HepG2 (cell line): ENCODE measurements at regions not wholly inside any gene's neighbourhood (a gene's known extent, or its start where the extent isn't known, plus 50 kb on each side); places are given as distances from the start of the nearest gene placed in this dataset.

Experiments used
- ATAC-seq: fragments of 200-7000 bp; cut with Tn5 transposase; 3 replicates; pipeline ENCODE4 v1.9.1; 2020; ENCODE audit warnings: mild to moderate bottlenecking, moderate library complexity
- BruUV-seq: library from RNA; stranded (reverse); fragments of 400-500 nt; replicated peaks from 2 replicates; lab custom pipeline; 2021; lab: Mats Ljungman, UMichigan
- CTCF ChIA-PET: fragments of 300-600 bp; formaldehyde crosslinking; extraction: SDS; loops from one replicate; lab custom pipeline; 2021; ENCODE audit warnings: low total read pairs, inconsistent platforms, low intra/inter-chr PET ratio; lab: Yijun Ruan, JAX
- POLR2A ChIA-PET: fragments of 350-600 bp; sonication (Branson Sonifier 250); formaldehyde crosslinking; loops from one replicate; lab custom pipeline; 2020; ENCODE audit warnings: antibody characterized with exemption, inconsistent platforms; lab: Yijun Ruan, JAX
- DNase-seq: peaks from one replicate; pipeline ENCODE4 v3.0.0-alpha.2; 2015; ENCODE audit warnings: low spot score
- FAIRE-seq: peaks from 3 replicates; lab custom pipeline; 2011; peaks lifted over from hg19 to GRCh38; lab: Jason Lieb, UNC
- H2AFZ ChIP-seq: one replicate; pipeline ENCODE4 v1.6.1; 2011; ENCODE audit warnings: low read length, inconsistent platforms
- H3K27ac ChIP-seq: fragments of 300-600 bp; 3 replicates; pipeline ENCODE4 v1.8.0; 2011; ENCODE audit warnings: mixed run types, mild to moderate bottlenecking, mixed read lengths, low read length, inconsistent platforms; ENCODE audit not compliant: insufficient read depth; ENCODE audit errors: extremely low read length
- H3K27me3 ChIP-seq, 2 experiments: fragments of 200-600 bp in 1 of 2; 2 replicates in 1 of 2; 3 replicates in 1 of 2; pipeline versions ENCODE4 v1.6.0 to v1.8.0; 2011; ENCODE audit warnings: low read length in 2 of 2, mild to moderate bottlenecking in 2 of 2, moderate library complexity in 2 of 2, inconsistent platforms in 1 of 2; ENCODE audit not compliant: insufficient read depth in 2 of 2, control insufficient read depth in 1 of 2
- H3K36me3 ChIP-seq, 2 experiments: fragments of 200-600 bp in 1 of 2; replicated peaks in 1 of 2; 2 replicates in 1 of 2; 3 replicates in 1 of 2; pipeline versions ENCODE4 v1.5.1 to v1.8.0; 2011; ENCODE audit warnings: low read length in 2 of 2, inconsistent platforms in 1 of 2; ENCODE audit not compliant: insufficient read depth in 2 of 2, control insufficient read depth in 1 of 2
- H3K4me1 ChIP-seq: 2 replicates; pipeline ENCODE4 v1.5.1; 2012; ENCODE audit warnings: low read length, inconsistent platforms; ENCODE audit not compliant: insufficient read depth
- H3K4me2 ChIP-seq: 2 replicates; pipeline ENCODE4 v1.6.0; 2011; ENCODE audit warnings: low read depth, low read length, inconsistent platforms
- H3K4me3 ChIP-seq, 3 experiments: fragments of 200-600 bp in 1 of 3; sonication (generic), shearing (Covaris generic) in 1 of 3; replicated peaks in 1 of 3; 2 replicates each; pipeline ENCODE4 v1.5.1; 2011 to 2016; ENCODE audit warnings: low read length in 3 of 3, inconsistent platforms in 2 of 3, low read depth in 2 of 3, mild to moderate bottlenecking in 2 of 3, control low read depth in 1 of 3, mixed read lengths in 1 of 3; ENCODE audit not compliant: insufficient read depth in 1 of 3
- H3K79me2 ChIP-seq: one replicate; pipeline ENCODE4 v1.6.1; 2011; ENCODE audit warnings: low read length, inconsistent platforms; ENCODE audit not compliant: insufficient read depth
- H3K9ac ChIP-seq: 2 replicates; pipeline ENCODE4 v1.6.0; 2011; ENCODE audit warnings: mild to moderate bottlenecking, low read depth, low read length, inconsistent platforms; ENCODE audit not compliant: insufficient read depth
- H3K9me3 ChIP-seq: 2 replicates; pipeline ENCODE4 v1.5.1; 2012; ENCODE audit warnings: mild to moderate bottlenecking, low read length
- H4K20me1 ChIP-seq: 2 replicates; pipeline ENCODE4 v1.6.0; 2011; ENCODE audit warnings: inconsistent platforms, mild to moderate bottlenecking, low read length, moderate library complexity; ENCODE audit not compliant: insufficient read depth
- ATM ChIP-seq: fragments of 450-650 bp; IDR thresholded peaks from 2 replicates; pipeline ENCODE4 v1.7.1; 2017; ENCODE audit warnings: mild to moderate bottlenecking, borderline replicate concordance
- FOXM1 ChIP-seq: sonication (generic); formaldehyde crosslinking; IDR thresholded peaks from 2 replicates; pipeline ENCODE4 v1.5.0; 2020; ENCODE audit warnings: missing genetic modification reagents
- IKZF4 ChIP-seq: sonication (generic); formaldehyde crosslinking; IDR thresholded peaks from 2 replicates; pipeline ENCODE4 v1.5.1; 2020; ENCODE audit warnings: borderline replicate concordance, mild to moderate bottlenecking, low read depth, missing genetic modification reagents; ENCODE audit errors: not compliant biosample characterization
- NONO ChIP-seq, 2 experiments: fragments of 450-650 bp in 1 of 2; sonication (generic) in 1 of 2; formaldehyde crosslinking in 1 of 2; IDR thresholded peaks in 1 of 2; conservative IDR thresholded peaks in 1 of 2; 2 replicates each; pipeline versions ENCODE4 v1.6.1 to v1.8.0; 2017 to 2022; ENCODE audit warnings: mild to moderate bottlenecking in 1 of 2, missing genetic modification reagents in 1 of 2, moderate library complexity in 1 of 2
- PTBP1 ChIP-seq: fragments of 200-400 bp; formaldehyde crosslinking; IDR thresholded peaks from 2 replicates; pipeline ENCODE4 v1.6.1; 2018; ENCODE audit warnings: low read length, low read depth; ENCODE audit not compliant: poor library complexity, severe bottlenecking
- SP5 ChIP-seq: IDR thresholded peaks from 2 replicates; pipeline ENCODE4 v1.6.1; 2016; ENCODE audit warnings: low read depth, borderline replicate concordance
- ZNF343 ChIP-seq: sonication (generic); formaldehyde crosslinking; IDR thresholded peaks from 2 replicates; pipeline ENCODE4 v1.4.0; 2020; ENCODE audit warnings: mild to moderate bottlenecking, missing genetic modification reagents
- ZNF556 ChIP-seq: sonication (generic); formaldehyde crosslinking; IDR thresholded peaks from 2 replicates; pipeline ENCODE4 v1.4.0; 2020; ENCODE audit warnings: mild to moderate bottlenecking, missing genetic modification reagents, borderline replicate concordance
- ZNF790 ChIP-seq: sonication (generic); formaldehyde crosslinking; IDR thresholded peaks from 2 replicates; pipeline ENCODE4 v1.8.0; 2022; ENCODE audit warnings: missing genetic modification reagents, mild to moderate bottlenecking, borderline replicate concordance
- WGBS: methylation state at CpG from one replicate; pipeline ENCODE4 v1.1.6; 2017; ENCODE audit warnings: low lambda C conversion rate; 5-methylcytosine and 5-hydroxymethylcytosine counted together
- in situ Hi-C: cut with HindIII; loops from 2 replicates; pipeline ENCODE4 v1.10.0; 2017; ENCODE audit warnings: low pct_unique_long_range_greater_than_20kb; ENCODE audit not compliant: extremely low pct_ligation_motif_present
- intact Hi-C: fragments of 100-400 bp; cut with micrococcal nuclease; formaldehyde crosslinking; loops from one replicate; pipeline ENCODE4 v1.10.0; 2022; ENCODE audit not compliant: unreplicated experiment
- TF ChIP-seq, protein P1 (sequence below): sonication (generic); formaldehyde crosslinking; IDR thresholded peaks from 2 replicates; pipeline ENCODE4 v1.5.0; 2020; ENCODE audit warnings: missing genetic modification reagents

- no peak overlapping the region for H3K27ac ChIP-seq
- no peaks in the 10 kb centered on the region for H3K36me3 ChIP-seq
- DNase-seq (no peak), ATAC-seq (no peak), FAIRE-seq (no peak)
- CTCF ChIA-PET = no interaction called here
- BruUV-seq = no TSS peak
- WGBS = no CpG with 5 or more reads among the region's 8 CpGs
- intact Hi-C loops (no loop called here), in situ Hi-C loops (no loop called here)
- no peaks in the 10 kb centered on the region for H4K20me1 ChIP-seq
- H3K4me3 ChIP-seq = no peak overlapping the region
- H3K9ac ChIP-seq = no peak overlapping the region
- H3K27me3 ChIP-seq = peaks cover 17 to 64% of the 10 kb centered on the region in 2 experiments; a peak in 4 of 5 replicates
- no peaks in the 10 kb centered on the region for H3K79me2 ChIP-seq
- H2AFZ ChIP-seq = no peak overlapping the region
- no peak overlapping the region for H3K4me2 ChIP-seq
- peaks cover 85% of the 10 kb centered on the region for H3K4me1 ChIP-seq
- no peaks in the 10 kb centered on the region for H3K9me3 ChIP-seq
- TF ChIP-seq ZNF790 = no peak
- no peak for TF ChIP-seq ZNF343
- TF ChIP-seq, protein P1, sequence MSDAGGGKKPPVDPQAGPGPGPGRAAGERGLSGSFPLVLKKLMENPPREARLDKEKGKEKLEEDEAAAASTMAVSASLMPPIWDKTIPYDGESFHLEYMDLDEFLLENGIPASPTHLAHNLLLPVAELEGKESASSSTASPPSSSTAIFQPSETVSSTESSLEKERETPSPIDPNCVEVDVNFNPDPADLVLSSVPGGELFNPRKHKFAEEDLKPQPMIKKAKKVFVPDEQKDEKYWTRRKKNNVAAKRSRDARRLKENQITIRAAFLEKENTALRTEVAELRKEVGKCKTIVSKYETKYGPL (CRISPR knock-in tag) = no peak
- TF ChIP-seq PTBP1 = no peak
- TF ChIP-seq ZNF556 (CRISPR knock-in tag) = no peak
- no peak for TF ChIP-seq FOXM1 (CRISPR knock-in tag)
- TF ChIP-seq IKZF4 = no peak
- TF ChIP-seq SP5 (CRISPR knock-in tag) = no peak
- no peak for TF ChIP-seq ATM
- TF ChIP-seq NONO (IDR thresholded peaks at IDR 0.05) = no peak
- no peak for TF ChIP-seq NONO (CRISPR knock-in tag; conservative IDR thresholded peaks at IDR 0.05)
- TF ChIP-seq, all 625 proteins: peak for 0
- POLR2A ChIA-PET = no interaction called here
Observed at GRCh38 chr9:134225186-134225585, 60.8 kb upstream of the RNU6ATAC start.
